ENCODE measurements at regions not wholly inside any gene's neighbourhood (a gene's known extent, or its start where the extent isn't known, plus 50 kb on each side); places are given as distances from the start of the nearest gene placed in this dataset.

DNA sequence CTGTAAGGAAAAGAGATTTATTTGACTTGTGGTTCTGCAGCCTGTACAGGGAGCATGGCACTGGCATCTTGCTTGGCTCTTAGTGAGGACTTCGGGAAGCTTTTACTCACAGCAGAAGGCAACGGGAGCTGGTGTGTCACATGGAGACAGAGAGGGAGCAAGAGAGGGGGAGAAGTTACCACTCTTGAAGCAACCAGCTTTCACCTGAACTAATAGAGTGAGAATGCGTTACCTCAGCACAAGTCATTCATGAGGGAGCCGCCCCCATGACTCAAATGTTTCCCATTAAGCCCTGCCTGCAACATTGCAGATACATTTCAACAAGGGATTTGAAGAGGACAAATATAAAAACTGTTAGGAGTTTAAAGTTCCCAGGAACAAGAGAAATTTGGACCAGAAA, 190.0 kb downstream of the CYRIA start (continued):
- no peak for TF ChIP-seq EGR1 (IDR thresholded peaks at IDR 0.05; ENCODE audit: borderline replicate concordance, low read depth, low read length)

DNA sequence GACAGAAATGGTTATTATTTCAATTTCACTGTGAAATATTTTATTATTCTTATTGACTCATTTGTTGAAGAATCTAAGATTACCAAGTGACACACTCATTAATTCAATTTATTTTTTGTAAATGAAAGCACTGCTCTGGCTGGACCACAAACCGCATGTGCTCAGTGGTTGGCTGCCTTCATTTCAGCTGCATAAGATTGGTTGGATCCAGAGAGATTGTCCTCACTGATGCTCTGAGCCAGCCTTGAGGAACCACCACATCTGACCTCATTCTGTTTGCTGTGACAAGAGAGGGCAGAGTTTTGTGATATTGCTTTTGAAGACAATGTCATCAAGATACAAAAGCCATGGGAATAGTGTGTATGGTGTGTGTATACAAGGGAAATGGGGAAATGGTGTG, 192.1 kb downstream of the CYRIA start:
- no peak overlapping the region for H2BK120ac ChIP-seq (replicated peaks; ENCODE audit: low read depth, low read length)
- H3K27me3 ChIP-seq (replicated peaks in 1 of 4; ENCODE audit: control insufficient read depth in 3 of 4, extremely low read depth in 1 of 4, insufficient read depth in 3 of 4, low read length in 3 of 4): no peaks in the 10 kb centered on the region
- no peaks in the 10 kb centered on the region for H3K79me1 ChIP-seq (ENCODE audit: low read depth, low read length)
- WGBS, 2 experiments (ENCODE audit: extremely low coverage in 1 of 2, insufficient coverage in 1 of 2, insufficient read length in 1 of 2, insufficient replicate concordance in 2 of 2, low coverage in 1 of 2, low lambda C conversion rate in 2 of 2, missing lambda C conversion rate in 1 of 2): 94% methylated on average over 1 of the region's 1 CpG; no CpG with 5 or more reads in 1 of the 2 experiments
- no peak overlapping the region for H3K56ac ChIP-seq (replicated peaks; ENCODE audit: insufficient read length, low read depth, low read length)
- no peak overlapping the region for H4K8ac ChIP-seq (ENCODE audit: extremely low read depth, insufficient read depth, low read length)
- H4K20me1 ChIP-seq (replicated peaks in 1 of 2; ENCODE audit: control insufficient read depth in 1 of 2, insufficient read depth in 2 of 2, low read length in 2 of 2): no peaks in the 10 kb centered on the region
- H3K4me1 ChIP-seq (replicated peaks in 1 of 4; ENCODE audit: control insufficient read depth in 3 of 4, insufficient read depth in 4 of 4, low read length in 3 of 4): no peaks in the 10 kb centered on the region
- H3K36me3 ChIP-seq (ENCODE audit: control insufficient read depth in 2 of 4, insufficient read depth in 4 of 4, low read length in 3 of 4): no peaks in the 10 kb centered on the region
- H2AFZ ChIP-seq (ENCODE audit: low read length): no peak overlapping the region
- H2BK5ac ChIP-seq (ENCODE audit: low read depth, low read length): no peak overlapping the region
- no peak overlapping the region for H3K4me3 ChIP-seq (ENCODE audit: extremely low read depth in 1 of 4, insufficient read depth in 2 of 4, low read depth in 3 of 4, low read length in 4 of 4)
- peaks cover 2% of the 10 kb centered on the region; the same call in 1 of the 2 replicates for H3K23me2 ChIP-seq (ENCODE audit: low read depth, low read length)
- H2AK5ac ChIP-seq (ENCODE audit: low read depth, low read length): no peak overlapping the region
- H2BK20ac ChIP-seq (ENCODE audit: low read length): no peak overlapping the region
- no peak for TF ChIP-seq CTBP2 (IDR thresholded peaks at IDR 0.05; ENCODE audit: borderline replicate concordance, insufficient read depth, insufficient read length, low read length)
- no peak for TF ChIP-seq ZNF274 (IDR thresholded peaks at IDR 0.05; ENCODE audit: borderline replicate concordance, extremely low read depth, low read length)
- no peak for TF ChIP-seq SP4 (IDR thresholded peaks at IDR 0.05; ENCODE audit: low read length)
- TF ChIP-seq POU5F1 (IDR thresholded peaks at IDR 0.05; ENCODE audit: low read depth, low read length): no peak
- ChIA-PET CTCF (ENCODE audit: partially characterized antibody) (interaction anchor here (0.9 kb wide), 1 partner anchor 10 kb away, joined by 3 read pairs; no protein-coding TSS in a partner anchor), POLR2A (ENCODE audit: partially characterized antibody) (no interaction called here)
- H3K27ac ChIP-seq (ENCODE audit: low read depth, low read length): no peak overlapping the region
- no peak overlapping the region for H3K14ac ChIP-seq (ENCODE audit: insufficient read length)
- DNase-seq (ENCODE audit: low read depth in 1 of 2, low spot score in 2 of 2): no peak
- no peaks in the 10 kb centered on the region for H3K9me3 ChIP-seq (ENCODE audit: insufficient read depth in 2 of 2, low read depth in 1 of 2, low read length in 1 of 2)
- no peak overlapping the region for H4K5ac ChIP-seq (ENCODE audit: insufficient read length, low read depth, low read length)
- no peak overlapping the region for H3K23ac ChIP-seq (ENCODE audit: insufficient read length)
- H3K4ac ChIP-seq (replicated peaks; ENCODE audit: insufficient read length, low read depth, low read length): no peak overlapping the region
- H2BK15ac ChIP-seq (ENCODE audit: low read length): no peak overlapping the region
- H3K9ac ChIP-seq (replicated peaks in 1 of 4; ENCODE audit: extremely low read depth in 1 of 4, low read depth in 3 of 4, low read length in 3 of 4): no peak overlapping the region
- no peak overlapping the region for H3K4me2 ChIP-seq (ENCODE audit: insufficient read depth in 1 of 2, low read depth in 2 of 2, low read length in 2 of 2)
- H3K79me2 ChIP-seq (ENCODE audit: control insufficient read depth in 1 of 2, insufficient read depth in 2 of 2, low read length in 2 of 2): no peaks in the 10 kb centered on the region
- no peak overlapping the region for H3K18ac ChIP-seq (ENCODE audit: extremely low read depth, low read length)
- no peak overlapping the region for H2BK12ac ChIP-seq (ENCODE audit: low read depth, low read length)
- no peak overlapping the region for H4K91ac ChIP-seq (replicated peaks; ENCODE audit: insufficient read length, low read length)
- FAIRE-seq: no peak

Data from H1 (cell line).